ENCODE measurements at regions not wholly inside any gene's neighbourhood (a gene's known extent, or its start where the extent isn't known, plus 50 kb on each side); places are given as distances from the start of the nearest gene placed in this dataset.

- DNase-seq (ENCODE audit: extremely low spot score), result no peak
- H3K36me3 ChIP-seq (ENCODE audit: insufficient read depth), result no peaks in the 10 kb centered on the region
- no peak overlapping the region for H3K27ac ChIP-seq (ENCODE audit: low read depth)
- WGBS, result 96% methylated on average over 3 of the region's 3 CpGs
- no peak overlapping the region for H3K4me3 ChIP-seq (ENCODE audit: low read depth, low read length)
- no peaks in the 10 kb centered on the region for H3K4me1 ChIP-seq (ENCODE audit: insufficient read depth)
These were observed 276.7 kb upstream of the ACVR2A start for GRCh38 chr2:147568109-147568508.

GRCh38 chr2:147567136-147567535 lies 277.7 kb upstream of the ACVR2A start:
- WGBS, result 25% methylated on average over 2 of the region's 2 CpGs
- Histone ChIP-seq H3K27ac (ENCODE audit: low read depth) (no peak overlapping the region), H3K4me1 (ENCODE audit: insufficient read depth) (no peaks in the 10 kb centered on the region), H3K4me3 (ENCODE audit: low read depth, low read length) (no peak overlapping the region), H3K36me3 (ENCODE audit: insufficient read depth) (no peaks in the 10 kb centered on the region)
- peak; percentile 54 for DNase-seq (ENCODE audit: extremely low spot score)

GRCh38 chr2:147560810-147561535 lies 283.9 kb upstream of the ACVR2A start:
- Histone ChIP-seq H3K27ac (ENCODE audit: low read depth) (no peak overlapping the region), H3K4me1 (ENCODE audit: insufficient read depth) (no peaks in the 10 kb centered on the region), H3K4me3 (ENCODE audit: low read depth, low read length) (no peak overlapping the region), H3K36me3 (ENCODE audit: insufficient read depth) (no peaks in the 10 kb centered on the region)
- no peak for DNase-seq (ENCODE audit: extremely low spot score)
- WGBS, result 52% methylated on average over 5 of the region's 5 CpGs

- Histone ChIP-seq H3K27ac (ENCODE audit: low read depth) (no peak overlapping the region), H3K4me3 (ENCODE audit: low read depth, low read length) (no peak overlapping the region), H3K4me1 (ENCODE audit: insufficient read depth) (no peaks in the 10 kb centered on the region), H3K36me3 (ENCODE audit: insufficient read depth) (no peaks in the 10 kb centered on the region)
- no peak for DNase-seq (ENCODE audit: extremely low spot score)
- 96% methylated on average over 4 of the region's 4 CpGs for WGBS
These were observed 285.6 kb upstream of the ACVR2A start for GRCh38 chr2:147559070-147559725.

- 92% methylated on average over 3 of the region's 3 CpGs for WGBS
- Histone ChIP-seq H3K27ac (ENCODE audit: low read depth) (no peak overlapping the region), H3K4me3 (ENCODE audit: low read depth, low read length) (no peak overlapping the region), H3K36me3 (ENCODE audit: insufficient read depth) (no peaks in the 10 kb centered on the region), H3K4me1 (ENCODE audit: insufficient read depth) (no peaks in the 10 kb centered on the region)
- no peak for DNase-seq (ENCODE audit: extremely low spot score)
These were observed 286.2 kb upstream of the ACVR2A start for GRCh38 chr2:147558620-147559019.

GRCh38 chr2:147554521-147555107 lies 290.2 kb upstream of the ACVR2A start:
- 62% methylated on average over 5 of the region's 5 CpGs for WGBS

GRCh38 chr2:147553775-147554271 lies 291.0 kb upstream of the ACVR2A start:
- Histone ChIP-seq H3K36me3 (ENCODE audit: insufficient read depth) (no peaks in the 10 kb centered on the region), H3K27ac (ENCODE audit: low read depth) (no peak overlapping the region), H3K4me1 (ENCODE audit: insufficient read depth) (no peaks in the 10 kb centered on the region), H3K4me3 (ENCODE audit: low read depth, low read length) (no peak overlapping the region)
- no peak for DNase-seq (ENCODE audit: extremely low spot score)
- 82% methylated on average over 6 of the region's 6 CpGs for WGBS

More at GRCh38 chr2:147554521-147555107, 290.2 kb upstream of the ACVR2A start:
- Histone ChIP-seq H3K4me1 (ENCODE audit: insufficient read depth) (no peaks in the 10 kb centered on the region), H3K27ac (ENCODE audit: low read depth) (no peak overlapping the region), H3K36me3 (ENCODE audit: insufficient read depth) (no peaks in the 10 kb centered on the region), H3K4me3 (ENCODE audit: low read depth, low read length) (no peak overlapping the region)
- no peak for DNase-seq (ENCODE audit: extremely low spot score)

GRCh38 chr2:147550995-147551731 lies 293.7 kb upstream of the ACVR2A start:
- Histone ChIP-seq H3K4me3 (ENCODE audit: low read depth, low read length) (no peak overlapping the region), H3K27ac (ENCODE audit: low read depth) (no peak overlapping the region), H3K4me1 (ENCODE audit: insufficient read depth) (no peaks in the 10 kb centered on the region), H3K36me3 (ENCODE audit: insufficient read depth) (no peaks in the 10 kb centered on the region)
- DNase-seq (ENCODE audit: extremely low spot score), result no peak
- 90% methylated on average over 5 of the region's 5 CpGs for WGBS

GRCh38 chr2:147549054-147549453 lies 295.8 kb upstream of the ACVR2A start:
- no peak for DNase-seq (ENCODE audit: extremely low spot score)
- Histone ChIP-seq H3K4me1 (ENCODE audit: insufficient read depth) (no peaks in the 10 kb centered on the region), H3K36me3 (ENCODE audit: insufficient read depth) (no peaks in the 10 kb centered on the region), H3K27ac (ENCODE audit: low read depth) (no peak overlapping the region), H3K4me3 (ENCODE audit: low read depth, low read length) (no peak overlapping the region)

- no peak for DNase-seq (ENCODE audit: extremely low spot score)
- 89% methylated on average over 1 of the region's 1 CpG for WGBS
- no peak overlapping the region for H3K27ac ChIP-seq (ENCODE audit: low read depth)
These were observed 296.4 kb upstream of the ACVR2A start for GRCh38 chr2:147548451-147548850.

GRCh38 chr2:147547440-147547839 lies 297.4 kb upstream of the ACVR2A start:
- 69% methylated on average over 1 of the region's 1 CpG for WGBS
- H3K36me3 ChIP-seq (ENCODE audit: insufficient read depth), result no peaks in the 10 kb centered on the region

More at GRCh38 chr2:147548451-147548850, 296.4 kb upstream of the ACVR2A start:
- Histone ChIP-seq H3K36me3 (ENCODE audit: insufficient read depth) (no peaks in the 10 kb centered on the region), H3K4me3 (ENCODE audit: low read depth, low read length) (no peak overlapping the region), H3K4me1 (ENCODE audit: insufficient read depth) (no peaks in the 10 kb centered on the region)

GRCh38 chr2:147546109-147546508 lies 298.7 kb upstream of the ACVR2A start:
- DNase-seq (ENCODE audit: extremely low spot score), result no peak
- no peak overlapping the region for H3K27ac ChIP-seq (ENCODE audit: low read depth)
- no peaks in the 10 kb centered on the region for H3K36me3 ChIP-seq (ENCODE audit: insufficient read depth)
- no peak overlapping the region for H3K4me3 ChIP-seq (ENCODE audit: low read depth, low read length)
- H3K4me1 ChIP-seq (ENCODE audit: insufficient read depth), result no peaks in the 10 kb centered on the region
- WGBS, result 70% methylated on average over 1 of the region's 1 CpG

More at GRCh38 chr2:147547440-147547839, 297.4 kb upstream of the ACVR2A start:
- Histone ChIP-seq H3K27ac (ENCODE audit: low read depth) (no peak overlapping the region), H3K4me1 (ENCODE audit: insufficient read depth) (no peaks in the 10 kb centered on the region), H3K4me3 (ENCODE audit: low read depth, low read length) (no peak overlapping the region)
- no peak for DNase-seq (ENCODE audit: extremely low spot score)

- no peak for DNase-seq (ENCODE audit: extremely low spot score)
- no peaks in the 10 kb centered on the region for H3K4me1 ChIP-seq (ENCODE audit: insufficient read depth)
- H3K27ac ChIP-seq (ENCODE audit: low read depth), result no peak overlapping the region
- no peak overlapping the region for H3K4me3 ChIP-seq (ENCODE audit: low read depth, low read length)
- H3K36me3 ChIP-seq (ENCODE audit: insufficient read depth), result no peaks in the 10 kb centered on the region
These were observed 301.8 kb upstream of the ACVR2A start for GRCh38 chr2:147543056-147543455.
